H1 (cell line): ENCODE measurements at regions not wholly inside any gene's neighbourhood (a gene's known extent, or its start where the extent isn't known, plus 50 kb on each side); places are given as distances from the start of the nearest gene placed in this dataset.
"Not testable (repeated sequence)": the region's sequence is repeated elsewhere in the genome, so short reads cannot be mapped to it uniquely, and the experiment has no call there.

ENCODE experiments used
- CTCF ChIA-PET: fragments of 300-600 bp; sonication (Branson Sonifier 250); formaldehyde crosslinking; loops from one replicate; lab custom pipeline; 2021; ENCODE audit not compliant: partially characterized antibody; lab: Charles Lee
- POLR2A ChIA-PET: fragments of 300-600 bp; sonication (Branson Sonifier 250); formaldehyde crosslinking; loops from one replicate; lab custom pipeline; 2021; ENCODE audit warnings: inconsistent platforms; ENCODE audit not compliant: partially characterized antibody; lab: Charles Lee
- DNase-seq, 2 experiments: peaks; one replicate each; pipeline versions ENCODE4 v3.0.0 to v3.0.0-alpha.2; 2010 to 2022; ENCODE audit warnings: low spot score in 2 of 2, low read depth in 1 of 2, mixed read lengths in 1 of 2
- FAIRE-seq: peaks from 2 replicates; lab custom pipeline; 2011; peaks lifted over from hg19 to GRCh38; lab: Jason Lieb, UNC
- H2AFZ ChIP-seq: 2 replicates; pipeline ENCODE4 v1.8.1; 2012; ENCODE audit warnings: low read length, inconsistent platforms
- H2AK5ac ChIP-seq: 2 replicates; pipeline ENCODE4 v1.6.1; 2013; ENCODE audit warnings: low read depth, low read length
- H2BK120ac ChIP-seq: replicated peaks from 2 replicates; pipeline ENCODE3; 2013; ENCODE audit warnings: low read depth, low read length, inconsistent platforms
- H2BK12ac ChIP-seq: 2 replicates; pipeline ENCODE4 v1.6.1; 2013; ENCODE audit warnings: low read depth, low read length
- H2BK15ac ChIP-seq: 2 replicates; pipeline ENCODE4 v1.6.1; 2013; ENCODE audit warnings: low read length
- H2BK20ac ChIP-seq: 2 replicates; pipeline ENCODE4 v1.6.1; 2013; ENCODE audit warnings: low read length
- H2BK5ac ChIP-seq: 2 replicates; pipeline ENCODE4 v1.6.1; 2013; ENCODE audit warnings: low read depth, low read length
- H3K14ac ChIP-seq: 2 replicates; pipeline ENCODE4 v1.6.1; 2013; ENCODE audit warnings: inconsistent platforms; ENCODE audit not compliant: insufficient read length
- H3K18ac ChIP-seq: 2 replicates; pipeline ENCODE4 v1.6.1; 2013; ENCODE audit warnings: low read length; ENCODE audit errors: extremely low read depth
- H3K23ac ChIP-seq: 2 replicates; pipeline ENCODE4 v1.6.1; 2013; ENCODE audit warnings: inconsistent platforms; ENCODE audit not compliant: insufficient read length
- H3K23me2 ChIP-seq: 2 replicates; pipeline ENCODE4 v1.6.1; 2013; ENCODE audit warnings: low read depth, low read length
- H3K27ac ChIP-seq: 2 replicates; pipeline ENCODE4 v1.6.1; 2011; ENCODE audit warnings: low read depth, low read length, inconsistent platforms
- H3K27me3 ChIP-seq, 4 experiments: replicated peaks in 1 of 4; 1 replicate in 1 of 4; 2 replicates in 3 of 4; pipeline versions ENCODE4 v1.6.1 to v1.8.1; 2011 to 2013; ENCODE audit warnings: low read length in 3 of 4, mild to moderate bottlenecking in 3 of 4, inconsistent platforms in 2 of 4, mixed read lengths in 2 of 4, moderate library complexity in 1 of 4; ENCODE audit not compliant: control insufficient read depth in 3 of 4, insufficient read depth in 3 of 4; ENCODE audit errors: extremely low read depth in 1 of 4
- H3K36me3 ChIP-seq, 4 experiments: 2 replicates each; pipeline versions ENCODE4 v1.6.1 to v1.8.1; 2011 to 2013; ENCODE audit warnings: mild to moderate bottlenecking in 4 of 4, low read length in 3 of 4, moderate library complexity in 2 of 4, control low read depth in 1 of 4, inconsistent platforms in 1 of 4; ENCODE audit not compliant: insufficient read depth in 4 of 4, control insufficient read depth in 2 of 4
- H3K4ac ChIP-seq: replicated peaks from 2 replicates; pipeline ENCODE3; 2013; ENCODE audit warnings: low read length, low read depth, mixed read lengths, inconsistent platforms; ENCODE audit not compliant: insufficient read length
- H3K4me1 ChIP-seq, 4 experiments: replicated peaks in 1 of 4; 1 replicate in 1 of 4; 2 replicates in 3 of 4; pipeline versions ENCODE4 v1.6.1 to v1.8.1; 2011 to 2013; ENCODE audit warnings: low read length in 3 of 4, inconsistent platforms in 2 of 4, mixed read lengths in 1 of 4; ENCODE audit not compliant: insufficient read depth in 4 of 4, control insufficient read depth in 3 of 4
- H3K4me2 ChIP-seq, 2 experiments: 2 replicates each; pipeline versions ENCODE4 v1.6.1 to v1.8.1; 2011 to 2013; ENCODE audit warnings: low read depth in 2 of 2, low read length in 2 of 2, control low read depth in 1 of 2, inconsistent platforms in 1 of 2, mild to moderate bottlenecking in 1 of 2; ENCODE audit not compliant: insufficient read depth in 1 of 2
- H3K4me3 ChIP-seq, 4 experiments: fragments of 200-600, 300-600 bp in 1 of 4; sonication (generic), shearing (Covaris generic), sonication (Bioruptor Twin) in 1 of 4; 2 replicates each; pipeline versions ENCODE4 v1.5.1 to v1.8.1; 2011 to 2016; ENCODE audit warnings: low read length in 4 of 4, low read depth in 3 of 4, control low read depth in 2 of 4, inconsistent platforms in 2 of 4, mild to moderate bottlenecking in 2 of 4, mixed read lengths in 1 of 4, moderate library complexity in 1 of 4; ENCODE audit not compliant: insufficient read depth in 2 of 4; ENCODE audit errors: extremely low read depth in 1 of 4
- H3K56ac ChIP-seq: replicated peaks from 2 replicates; pipeline ENCODE3; 2013; ENCODE audit warnings: low read depth, mild to moderate bottlenecking, mixed read lengths, low read length, inconsistent platforms; ENCODE audit not compliant: insufficient read length
- H3K79me1 ChIP-seq: 2 replicates; pipeline ENCODE4 v1.6.1; 2013; ENCODE audit warnings: low read depth, low read length, control low read depth
- H3K79me2 ChIP-seq, 2 experiments: 2 replicates each; pipeline versions ENCODE4 v1.6.1 to v1.8.1; 2012 to 2013; ENCODE audit warnings: low read length in 2 of 2, mild to moderate bottlenecking in 2 of 2, inconsistent platforms in 1 of 2; ENCODE audit not compliant: insufficient read depth in 2 of 2, control insufficient read depth in 1 of 2
- H3K9ac ChIP-seq, 4 experiments: replicated peaks in 1 of 4; 1 replicate in 1 of 4; 2 replicates in 3 of 4; pipeline versions ENCODE4 v1.6.1 to v1.8.1; 2011 to 2013; ENCODE audit warnings: low read depth in 3 of 4, low read length in 3 of 4, control low read depth in 2 of 4, mild to moderate bottlenecking in 2 of 4, moderate library complexity in 2 of 4, inconsistent platforms in 1 of 4; ENCODE audit errors: extremely low read depth in 1 of 4
- H3K9me3 ChIP-seq, 2 experiments: 2 replicates each; pipeline versions ENCODE4 v1.6.1 to v1.8.1; 2012 to 2013; ENCODE audit warnings: mild to moderate bottlenecking in 2 of 2, moderate library complexity in 2 of 2, control low read depth in 1 of 2, inconsistent platforms in 1 of 2, low read depth in 1 of 2, low read length in 1 of 2, mixed read lengths in 1 of 2; ENCODE audit not compliant: insufficient read depth in 2 of 2
- H4K20me1 ChIP-seq, 2 experiments: replicated peaks in 1 of 2; 2 replicates each; pipeline versions ENCODE3 to v1.8.1; 2011 to 2013; ENCODE audit warnings: inconsistent platforms in 2 of 2, low read length in 2 of 2, mild to moderate bottlenecking in 1 of 2; ENCODE audit not compliant: insufficient read depth in 2 of 2, control insufficient read depth in 1 of 2
- H4K5ac ChIP-seq: 2 replicates; pipeline ENCODE4 v1.6.1; 2013; ENCODE audit warnings: low read length, low read depth, mixed read lengths, inconsistent platforms; ENCODE audit not compliant: insufficient read length
- H4K8ac ChIP-seq: 2 replicates; pipeline ENCODE4 v1.8.0; 2013; ENCODE audit warnings: mild to moderate bottlenecking, moderate library complexity, low read length, inconsistent platforms; ENCODE audit not compliant: insufficient read depth; ENCODE audit errors: extremely low read depth
- H4K91ac ChIP-seq: replicated peaks from 2 replicates; pipeline ENCODE3; 2013; ENCODE audit warnings: low read length, mixed read lengths, inconsistent platforms; ENCODE audit not compliant: insufficient read length
- MAFK ChIP-seq: IDR thresholded peaks from 2 replicates; pipeline ENCODE4 v1.6.1; 2012; ENCODE audit warnings: low read depth, mild to moderate bottlenecking, improper control_type of control experiment, low read length
- WGBS, 2 experiments: shearing (Covaris generic) in 1 of 2; methylation state at CpG; one replicate each; pipeline versions ENCODE4 v1.1.6 to v1.1.7; 2013 to 2015; ENCODE audit warnings: low lambda C conversion rate in 2 of 2, mixed read lengths in 2 of 2, inconsistent platforms in 1 of 2, low coverage in 1 of 2, missing lambda C conversion rate in 1 of 2; ENCODE audit not compliant: insufficient replicate concordance in 2 of 2, insufficient coverage in 1 of 2, insufficient read length in 1 of 2; ENCODE audit errors: extremely low coverage in 1 of 2, missing lambda C conversion rate in 1 of 2; 5-methylcytosine and 5-hydroxymethylcytosine counted together

- peak; percentile 44; the same call in 1 of the 2 replicates for TF ChIP-seq MAFK
- H4K20me1 ChIP-seq, H2BK120ac ChIP-seq, H4K91ac ChIP-seq, H2BK20ac ChIP-seq, H3K79me1 ChIP-seq, H3K9ac ChIP-seq, H3K14ac ChIP-seq, H3K4me3 ChIP-seq, FAIRE-seq, H4K8ac ChIP-seq, H3K79me2 ChIP-seq, POLR2A ChIA-PET, H2AK5ac ChIP-seq, H2BK12ac ChIP-seq, H3K56ac ChIP-seq, H3K27me3 ChIP-seq, H3K36me3 ChIP-seq, H4K5ac ChIP-seq, H3K23me2 ChIP-seq, H2AFZ ChIP-seq, H2BK15ac ChIP-seq, H3K18ac ChIP-seq, H3K4me1 ChIP-seq, H2BK5ac ChIP-seq, DNase-seq, H3K4ac ChIP-seq, H3K23ac ChIP-seq, H3K4me2 ChIP-seq, H3K27ac ChIP-seq, H3K9me3 ChIP-seq: not testable (repeated sequence)
- CTCF ChIA-PET: interaction anchor here (0.6 to 1.2 kb wide), 2 partner anchors 14 to 1977 kb away, joined by 3 to 4 read pairs; no protein-coding TSS in a partner anchor
- WGBS, 2 experiments: 93% methylated on average over 2 of the region's 2 CpGs; no CpG with 5 or more reads in 1 of the 2 experiments
These were observed 473.8 kb downstream of the CDH10 start for GRCh38 chr5:24170930-24171329.
